Right kidney (tissue), 1 donor: ENCODE measurements at regions not wholly inside any gene's neighbourhood (a gene's known extent, or its start where the extent isn't known, plus 50 kb on each side); places are given as distances from the start of the nearest gene placed in this dataset.
"Not testable (repeated sequence)": the region's sequence is repeated elsewhere in the genome, so short reads cannot be mapped to it uniquely, and the experiment has no call there.

Source experiments
- DNase-seq: peaks from one replicate; pipeline ENCODE4 v3.0.0-alpha.2; 2016

- peak; percentile 34 for DNase-seq
Measured at GRCh38 chr4:103307453-103308247, 109.5 kb upstream of the CENPE start.

DNA sequence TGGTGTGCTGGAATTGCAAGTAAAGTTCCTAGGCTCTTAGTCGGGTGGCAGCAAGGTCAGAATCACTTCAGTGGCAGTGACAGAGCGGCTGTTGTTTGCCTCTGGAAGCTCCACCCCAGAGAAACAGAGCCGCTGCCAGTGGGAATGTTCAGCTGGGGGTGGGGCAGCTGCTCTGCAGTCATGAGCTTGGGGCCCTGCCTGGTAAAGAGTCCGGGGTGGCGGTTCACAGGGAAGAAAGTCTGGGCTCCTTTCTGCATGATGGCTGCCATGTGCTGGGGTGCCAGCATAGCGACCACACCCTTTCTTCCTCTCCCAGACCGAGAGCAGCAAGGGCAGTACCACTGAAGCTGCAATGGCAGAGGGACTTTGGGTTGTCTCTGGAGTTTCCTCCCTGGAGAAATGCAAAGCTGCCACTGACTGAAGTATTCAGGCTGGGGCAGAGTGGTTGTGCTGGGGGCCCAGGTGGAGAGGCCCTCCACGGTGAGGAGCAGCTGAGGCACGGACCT is 108.8 kb upstream of the CENPE start:
- DNase-seq: peak; percentile 37

DNA sequence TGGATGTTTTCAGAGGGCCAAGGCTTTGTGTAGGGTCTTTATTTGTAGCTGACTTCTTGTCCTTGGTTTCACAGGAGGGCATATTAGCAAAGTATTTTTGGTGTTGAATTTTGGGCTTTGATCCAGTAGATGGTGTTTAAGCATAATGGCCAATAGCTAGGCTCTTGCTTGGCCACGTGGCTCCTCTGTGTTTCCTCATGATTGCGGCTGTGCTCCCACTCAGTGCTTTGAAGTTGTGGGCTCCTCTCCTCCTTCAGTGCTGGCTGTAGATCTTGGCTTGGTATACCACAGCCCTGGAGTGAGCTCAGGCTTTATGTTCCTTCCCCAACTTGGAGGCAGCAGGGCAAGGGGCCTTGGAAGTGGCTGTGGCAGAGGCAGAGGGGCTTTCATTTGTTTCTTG is 107.2 kb upstream of the CENPE start:
- no peak for DNase-seq

GRCh38 chr4:103303011-103303410 is 104.9 kb upstream of the CENPE start:
- DNase-seq: no peak

- no peak for DNase-seq
Measured at GRCh38 chr4:103292959-103293358, 94.8 kb upstream of the CENPE start.

DNA sequence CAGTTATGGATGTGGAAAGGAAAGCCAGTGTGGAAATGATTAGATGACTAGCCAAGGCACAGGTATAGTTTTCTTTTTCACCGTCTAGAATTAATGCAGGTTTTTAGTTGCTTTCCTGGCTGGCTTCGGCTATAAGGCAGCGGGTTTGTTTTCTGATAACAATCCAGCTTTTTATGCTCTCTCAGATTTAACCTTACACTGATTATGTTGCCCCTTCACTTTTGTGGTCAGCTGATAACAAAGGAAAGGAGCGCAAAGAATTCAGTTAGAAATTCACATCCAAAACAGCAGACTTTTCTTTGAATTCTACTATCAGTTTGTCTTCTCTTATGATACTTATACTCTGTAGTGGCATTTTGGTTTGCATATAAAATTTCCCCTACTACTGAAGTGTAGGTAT is 94.2 kb upstream of the CENPE start:
- DNase-seq: no peak

DNA sequence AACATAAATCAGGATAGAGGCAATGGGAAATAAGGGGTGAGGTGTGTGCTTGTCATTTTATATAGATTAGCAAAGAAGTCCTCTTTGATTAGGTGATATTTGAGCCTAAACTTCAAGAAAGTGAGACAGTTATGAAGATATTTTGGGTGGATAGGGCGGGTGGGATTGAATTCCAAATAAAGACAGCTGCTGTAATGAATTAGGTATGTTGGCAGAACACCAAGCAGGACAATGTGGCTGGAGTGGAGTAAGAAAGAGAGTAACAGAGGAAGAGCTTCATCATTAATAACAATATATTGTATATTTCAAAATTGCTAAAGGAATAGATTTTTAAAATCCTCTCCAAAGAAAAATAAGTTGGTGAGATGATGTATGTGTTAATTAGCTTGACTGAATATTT is 91.0 kb upstream of the CENPE start:
- no peak for DNase-seq

DNA sequence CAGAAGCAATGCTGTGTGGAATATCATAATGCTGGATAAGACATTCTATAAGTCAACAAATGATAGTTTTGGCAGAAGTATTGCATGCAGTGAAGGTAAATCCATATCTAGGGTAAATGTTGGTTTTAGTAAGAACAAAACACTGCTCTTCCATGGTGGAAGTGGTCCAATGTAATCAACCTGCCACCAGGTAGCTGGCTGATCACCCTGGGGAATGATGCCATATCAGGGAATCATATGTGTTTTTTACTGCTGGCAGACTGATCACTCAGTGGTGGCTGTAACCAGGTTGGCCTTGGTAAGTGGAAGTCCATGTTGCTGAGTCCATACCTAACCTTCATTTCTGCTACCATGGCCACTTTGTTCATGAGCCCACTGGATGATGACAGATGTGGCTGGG is 74.0 kb upstream of the CENPE start:
- DNase-seq: no peak

DNA sequence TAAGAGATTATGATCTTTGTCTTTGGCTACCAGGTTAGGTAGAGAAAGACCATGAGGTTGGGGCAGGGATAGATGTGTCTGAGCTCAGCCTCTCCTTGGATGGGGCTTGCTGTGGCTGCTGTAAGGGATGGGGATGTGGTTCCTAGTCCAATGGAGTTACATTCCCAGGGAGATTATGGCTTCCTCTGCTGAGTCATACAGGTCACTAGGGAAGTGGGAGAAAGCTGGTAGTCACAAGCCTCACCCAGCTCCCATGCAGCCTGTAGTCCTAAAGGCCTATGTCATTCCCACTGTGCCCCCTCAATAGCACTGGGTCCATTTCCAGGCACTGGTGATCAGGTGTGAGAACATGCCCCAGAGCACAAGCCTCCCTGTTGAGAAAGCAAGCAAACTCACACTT is 70.6 kb upstream of the CENPE start:
- no peak for DNase-seq

DNA sequence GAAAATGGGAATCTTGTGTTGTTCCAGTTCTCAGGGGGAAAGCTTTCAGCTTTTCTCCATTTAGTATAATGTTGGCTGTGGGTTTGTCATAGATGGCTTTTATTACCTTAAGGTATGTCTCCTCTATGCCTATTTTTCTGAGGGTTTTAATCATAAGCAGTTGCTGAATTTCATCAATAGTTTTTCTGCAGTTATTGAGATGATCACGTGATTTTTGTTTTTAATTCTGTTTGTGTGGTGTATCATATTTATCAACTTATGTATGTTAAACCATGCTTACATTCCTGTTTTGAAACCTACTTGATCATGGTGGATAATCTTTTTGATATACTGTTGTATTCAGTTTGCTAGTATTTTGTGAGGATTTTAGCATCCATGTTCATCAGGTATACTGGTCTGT is 66.8 kb upstream of the CENPE start:
- no peak for DNase-seq

DNA sequence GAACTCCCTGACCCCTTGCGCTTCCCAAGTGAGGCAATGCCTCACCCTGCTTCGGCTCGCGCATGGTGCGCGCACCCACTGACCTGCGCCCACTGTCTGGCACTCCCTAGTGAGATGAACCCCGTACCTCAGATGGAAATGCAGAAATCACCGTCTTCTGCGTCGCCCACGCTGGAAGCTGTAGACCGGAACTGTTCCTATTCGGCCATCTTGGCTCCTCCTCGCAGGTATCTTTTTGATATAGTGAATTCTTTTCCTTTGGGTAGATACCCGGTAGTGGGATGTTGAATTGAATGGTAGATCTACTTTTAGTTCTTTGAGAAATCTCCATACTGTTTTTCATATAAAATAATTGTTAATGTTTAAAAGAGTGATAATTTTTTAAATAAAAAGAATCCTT is 57.9 kb upstream of the CENPE start:
- not testable (repeated sequence) for DNase-seq
